Kidney (tissue), 13 donors: ENCODE measurements at regions not wholly inside any gene's neighbourhood (a gene's known extent, or its start where the extent isn't known, plus 50 kb on each side); places are given as distances from the start of the nearest gene placed in this dataset.

Source experiments
- DNase-seq, 5 donors: peaks; one replicate each; pipeline ENCODE4 v3.0.0-alpha.2; 2013 to 2020
- FAIRE-seq: peaks from 2 replicates; lab custom pipeline; 2012; peaks lifted over from hg19 to GRCh38; lab: Jason Lieb, UNC
- H3K27ac ChIP-seq, 2 donors: one replicate each; pipeline ENCODE4 v1.7.0; 2013; ENCODE audit warnings: low read depth in 2 of 2, low read length in 2 of 2, inconsistent platforms in 1 of 2
- H3K27me3 ChIP-seq: one replicate; pipeline ENCODE4 v1.7.1; 2013; ENCODE audit warnings: low read length, inconsistent platforms; ENCODE audit not compliant: control insufficient read depth, insufficient read depth
- H3K36me3 ChIP-seq, 3 donors: one replicate each; pipeline versions ENCODE4 v1.7.0 to v1.7.1; 2013; ENCODE audit warnings: low read length in 3 of 3, control low read depth in 1 of 3, inconsistent platforms in 1 of 3; ENCODE audit not compliant: insufficient read depth in 3 of 3, control insufficient read depth in 2 of 3
- H3K4me1 ChIP-seq, 3 donors: one replicate each; pipeline versions ENCODE4 v1.7.0 to v1.7.1; 2013; ENCODE audit warnings: low read length in 3 of 3, inconsistent platforms in 1 of 3, low read depth in 1 of 3; ENCODE audit not compliant: control insufficient read depth in 2 of 3, insufficient read depth in 2 of 3
- H3K4me3 ChIP-seq, 3 donors: one replicate each; pipeline versions ENCODE4 v1.7.0 to v1.8.1; 2013; ENCODE audit warnings: low read length in 3 of 3, control low read depth in 1 of 3, inconsistent platforms in 1 of 3
- H3K9ac ChIP-seq, 3 donors: one replicate each; pipeline versions ENCODE4 v1.7.0 to v1.7.1; 2013; ENCODE audit warnings: low read length in 3 of 3, control low read depth in 1 of 3, inconsistent platforms in 1 of 3
- H3K9me3 ChIP-seq, 3 donors: one replicate each; pipeline versions ENCODE4 v1.7.0 to v1.7.1; 2013; ENCODE audit warnings: low read length in 3 of 3, control low read depth in 1 of 3, inconsistent platforms in 1 of 3; ENCODE audit not compliant: control insufficient read depth in 2 of 3, insufficient read depth in 1 of 3
- CTCF ChIP-seq: IDR thresholded peaks from 3 replicates; pipeline ENCODE4 v1.5.1; 2012; ENCODE audit warnings: mild to moderate bottlenecking, moderate library complexity, borderline replicate concordance; ENCODE audit not compliant: insufficient read depth; ENCODE audit errors: extremely low read depth
- intact Hi-C: fragments of 100-400 bp; cut with DNase I; formaldehyde crosslinking; loops from one replicate; pipeline ENCODE4 v1.11.1; 2022
- donor health status: control.
- donor health status: control.
- donor health status: control.
- donor health status: control.
- donor health status: control.
- donor health status: DM: yes; HTN: yes; CAD: no.
- donor health status: Normal renal cell carcinoma (clear cell type).

GRCh38 chr18:46426021-46426678 is 230.9 kb downstream of the LOXHD1 start:
- H3K4me3 ChIP-seq, result no peak overlapping the region
- H3K27ac ChIP-seq, result no peak overlapping the region
- FAIRE-seq (no peak), DNase-seq (no peak)
- H3K4me1 ChIP-seq, result no peaks in the 10 kb centered on the region
- no peaks in the 10 kb centered on the region for H3K36me3 ChIP-seq
- intact Hi-C loops, result no loop called here
- H3K9me3 ChIP-seq, result no peaks in the 10 kb centered on the region
- no peaks in the 10 kb centered on the region for H3K27me3 ChIP-seq
- H3K9ac ChIP-seq, result no peak overlapping the region
- no peak for TF ChIP-seq CTCF

GRCh38 chr18:46426679-46427047 is 230.4 kb downstream of the LOXHD1 start:
- no peaks in the 10 kb centered on the region for H3K9me3 ChIP-seq
- DNase-seq (no peak), FAIRE-seq (no peak)
- no peak overlapping the region for H3K27ac ChIP-seq
- H3K9ac ChIP-seq, result no peak overlapping the region
- no peaks in the 10 kb centered on the region for H3K4me1 ChIP-seq
- no peak for TF ChIP-seq CTCF
- H3K36me3 ChIP-seq, result no peaks in the 10 kb centered on the region
- no peaks in the 10 kb centered on the region for H3K27me3 ChIP-seq
- intact Hi-C loops, result no loop called here
- H3K4me3 ChIP-seq, result no peak overlapping the region
